Hepatocyte (in vitro differentiated cells): ENCODE measurements at regions not wholly inside any gene's neighbourhood (a gene's known extent, or its start where the extent isn't known, plus 50 kb on each side); places are given as distances from the start of the nearest gene placed in this dataset.

Source experiments
- DNase-seq: peaks from one replicate; pipeline ENCODE4 v3.0.0-alpha.2; 2016; ENCODE audit warnings: low spot score
- H2AFZ ChIP-seq: fragments of 200-600 bp; sonication (generic); 2 replicates; pipeline ENCODE4 v1.6.0; 2016; ENCODE audit warnings: antibody characterized with exemption, mild to moderate bottlenecking
- H3K27ac ChIP-seq: fragments of 200-600 bp; sonication (generic); 2 replicates; pipeline ENCODE4 v1.5.1; 2016; ENCODE audit warnings: mild to moderate bottlenecking
- H3K27me3 ChIP-seq: fragments of 200-600 bp; sonication (generic); 2 replicates; pipeline ENCODE4 v1.6.1; 2016
- H3K36me3 ChIP-seq: fragments of 200-600 bp; sonication (generic); replicated peaks from 2 replicates; pipeline ENCODE4 v1.5.1; 2016; ENCODE audit warnings: low read depth; ENCODE audit not compliant: insufficient read depth
- H3K4me1 ChIP-seq: fragments of 200-600 bp; sonication (generic); 2 replicates; pipeline ENCODE4 v1.5.1; 2016; ENCODE audit warnings: mild to moderate bottlenecking, moderate library complexity; ENCODE audit not compliant: insufficient read depth
- H3K4me2 ChIP-seq: fragments of 200-600 bp; sonication (generic); 2 replicates; pipeline ENCODE4 v1.6.0; 2016
- H3K4me3 ChIP-seq: fragments of 200-600 bp; sonication (generic); 2 replicates; pipeline ENCODE4 v1.5.1; 2016; ENCODE audit warnings: mild to moderate bottlenecking
- H3K79me2 ChIP-seq: fragments of 200-600 bp; sonication (generic); 2 replicates; pipeline ENCODE4 v1.6.0; 2017; ENCODE audit warnings: mild to moderate bottlenecking
- H3K9me2 ChIP-seq: fragments of 200-600 bp; sonication (generic); replicated peaks from 2 replicates; pipeline ENCODE4 v1.6.0; 2017; ENCODE audit warnings: mild to moderate bottlenecking; ENCODE audit not compliant: insufficient read depth
- H3K9me3 ChIP-seq: fragments of 200-600 bp; sonication (generic); 2 replicates; pipeline ENCODE4 v1.5.1; 2016; ENCODE audit warnings: low read depth, mild to moderate bottlenecking
- H4K20me1 ChIP-seq: fragments of 200-600 bp; sonication (generic); 2 replicates; pipeline ENCODE4 v1.6.0; 2016; ENCODE audit warnings: mild to moderate bottlenecking; ENCODE audit not compliant: insufficient read depth, poor library complexity, severe bottlenecking
- CTCF ChIP-seq: fragments of 200-600 bp; sonication (generic); IDR thresholded peaks from 2 replicates; pipeline ENCODE4 v1.5.1; 2016; ENCODE audit warnings: antibody characterized with exemption, mild to moderate bottlenecking; ENCODE audit not compliant: poor library complexity
- EZH2 ChIP-seq: fragments of 200-600 bp; sonication (generic); IDR thresholded peaks from 2 replicates; pipeline ENCODE4 v1.6.1; 2016; ENCODE audit warnings: antibody characterized with exemption, mild to moderate bottlenecking, borderline replicate concordance
- EZH2phosphoT487 ChIP-seq: fragments of 200-600 bp; sonication (generic); IDR thresholded peaks from one replicate; pipeline ENCODE4 v1.6.1; 2018; ENCODE audit warnings: antibody characterized with exemption, mild to moderate bottlenecking, low read depth, moderate library complexity; ENCODE audit not compliant: unreplicated experiment, severe bottlenecking
- WGBS: methylation state at CpG from one replicate; pipeline ENCODE4 v1.1.6; 2016; ENCODE audit warnings: low lambda C conversion rate; ENCODE audit errors: missing lambda C conversion rate; 5-methylcytosine and 5-hydroxymethylcytosine counted together

- Histone ChIP-seq H3K4me1 (peaks cover 6% of the 10 kb centered on the region), H3K9me2 (no peaks in the 10 kb centered on the region), H3K79me2 (no peaks in the 10 kb centered on the region), H4K20me1 (no peaks in the 10 kb centered on the region), H3K27me3 (no peaks in the 10 kb centered on the region), H3K27ac (no peak overlapping the region), H3K9me3 (no peaks in the 10 kb centered on the region), H2AFZ (no peak overlapping the region), H3K4me3 (no peak overlapping the region), H3K4me2 (no peak overlapping the region), H3K36me3 (no peaks in the 10 kb centered on the region)
- no peak for TF ChIP-seq CTCF
- no peak for TF ChIP-seq EZH2
- TF ChIP-seq EZH2phosphoT487: no peak
- DNase-seq: no peak
- WGBS: 79% methylated on average over 1 of the region's 1 CpG
Measured at GRCh38 chr10:33087922-33088321, 129.9 kb upstream of the ITGB1 start.

GRCh38 chr10:33087152-33087551 lies 129.1 kb upstream of the ITGB1 start:
- 75% methylated on average over 3 of the region's 3 CpGs for WGBS

GRCh38 chr10:33086100-33086499 lies 128.1 kb upstream of the ITGB1 start:
- DNase-seq: no peak
- H3K4me2 ChIP-seq: no peak overlapping the region
- H3K9me2 ChIP-seq: no peaks in the 10 kb centered on the region
- H3K36me3 ChIP-seq: no peaks in the 10 kb centered on the region
- H3K9me3 ChIP-seq: no peaks in the 10 kb centered on the region
- 97% methylated on average over 5 of the region's 5 CpGs for WGBS
- H2AFZ ChIP-seq: no peak overlapping the region
- H4K20me1 ChIP-seq: no peaks in the 10 kb centered on the region
- no peak overlapping the region for H3K4me3 ChIP-seq
- no peaks in the 10 kb centered on the region for H3K79me2 ChIP-seq
- H3K27me3 ChIP-seq: no peaks in the 10 kb centered on the region
- H3K27ac ChIP-seq: no peak overlapping the region
- peaks cover 6% of the 10 kb centered on the region for H3K4me1 ChIP-seq
- no peak for TF ChIP-seq CTCF
- no peak for TF ChIP-seq EZH2phosphoT487
- no peak for TF ChIP-seq EZH2

More at GRCh38 chr10:33087152-33087551, 129.1 kb upstream of the ITGB1 start:
- H3K27me3 ChIP-seq: no peaks in the 10 kb centered on the region
- no peaks in the 10 kb centered on the region for H3K79me2 ChIP-seq
- no peaks in the 10 kb centered on the region for H3K9me2 ChIP-seq
- H3K4me2 ChIP-seq: no peak overlapping the region
- H3K27ac ChIP-seq: no peak overlapping the region
- no peaks in the 10 kb centered on the region for H3K9me3 ChIP-seq
- no peak overlapping the region for H3K4me3 ChIP-seq
- TF ChIP-seq EZH2phosphoT487 (no peak), EZH2 (no peak), CTCF (no peak)
- H3K36me3 ChIP-seq: no peaks in the 10 kb centered on the region
- no peak overlapping the region for H2AFZ ChIP-seq
- H3K4me1 ChIP-seq: peaks cover 6% of the 10 kb centered on the region
- no peak for DNase-seq
- H4K20me1 ChIP-seq: no peaks in the 10 kb centered on the region

- no peaks in the 10 kb centered on the region for H3K36me3 ChIP-seq
- TF ChIP-seq EZH2phosphoT487: no peak
- no peak for TF ChIP-seq EZH2
- TF ChIP-seq CTCF: no peak
- H3K79me2 ChIP-seq: no peaks in the 10 kb centered on the region
- no peak overlapping the region for H2AFZ ChIP-seq
- no peak overlapping the region for H3K27ac ChIP-seq
- no peaks in the 10 kb centered on the region for H4K20me1 ChIP-seq
- H3K4me2 ChIP-seq: no peak overlapping the region
- peaks cover 6% of the 10 kb centered on the region for H3K4me1 ChIP-seq
- no peak for DNase-seq
- H3K4me3 ChIP-seq: no peak overlapping the region
- no peaks in the 10 kb centered on the region for H3K9me3 ChIP-seq
- H3K27me3 ChIP-seq: no peaks in the 10 kb centered on the region
- H3K9me2 ChIP-seq: no peaks in the 10 kb centered on the region
Measured at GRCh38 chr10:33085313-33085833, 127.3 kb upstream of the ITGB1 start.
